H9 (cell line): ENCODE measurements at regions not wholly inside any gene's neighbourhood (a gene's known extent, or its start where the extent isn't known, plus 50 kb on each side); places are given as distances from the start of the nearest gene placed in this dataset.

Experiments used
- DNase-seq: peaks from one replicate; pipeline ENCODE4 v3.0.0-alpha.2; 2017
- H2AFZ ChIP-seq: one replicate; pipeline ENCODE4 v1.6.1; 2013; ENCODE audit warnings: mild to moderate bottlenecking, low read length, control low read depth, moderate library complexity
- H2AK5ac ChIP-seq: 2 replicates; pipeline ENCODE4 v1.6.1; 2013; ENCODE audit warnings: low read length, control low read depth, mixed read lengths; ENCODE audit not compliant: insufficient read length
- H2BK120ac ChIP-seq: one replicate; pipeline ENCODE4 v1.6.1; 2013; ENCODE audit warnings: low read depth, mild to moderate bottlenecking, low read length, control low read depth, inconsistent platforms; ENCODE audit not compliant: poor library complexity, severe bottlenecking
- H2BK12ac ChIP-seq: 2 replicates; pipeline ENCODE4 v1.6.1; 2013; ENCODE audit warnings: low read length, control low read depth, mixed read lengths, low read depth; ENCODE audit not compliant: insufficient read length
- H2BK15ac ChIP-seq: 2 replicates; pipeline ENCODE4 v1.6.1; 2013; ENCODE audit warnings: low read depth, low read length, control low read depth
- H2BK20ac ChIP-seq: one replicate; pipeline ENCODE4 v1.6.1; 2013; ENCODE audit warnings: low read depth, mild to moderate bottlenecking, low read length, control low read depth, inconsistent platforms; ENCODE audit not compliant: poor library complexity, severe bottlenecking
- H2BK5ac ChIP-seq: 2 replicates; pipeline ENCODE4 v1.6.1; 2013; ENCODE audit warnings: low read length, control low read depth, mixed read lengths; ENCODE audit not compliant: insufficient read length
- H3K14ac ChIP-seq: 2 replicates; pipeline ENCODE4 v1.6.1; 2013; ENCODE audit warnings: low read length, control low read depth; ENCODE audit not compliant: insufficient read depth
- H3K18ac ChIP-seq: 2 replicates; pipeline ENCODE4 v1.6.1; 2013; ENCODE audit warnings: low read depth, mild to moderate bottlenecking, mixed read lengths, low read length, control low read depth; ENCODE audit not compliant: insufficient read length
- H3K23ac ChIP-seq: 2 replicates; pipeline ENCODE4 v1.6.1; 2013; ENCODE audit warnings: low read length, control low read depth, mixed read lengths, low read depth; ENCODE audit not compliant: insufficient read length
- H3K23me2 ChIP-seq: 2 replicates; pipeline ENCODE4 v1.6.1; 2013; ENCODE audit warnings: low read depth, mild to moderate bottlenecking, mixed read lengths, low read length, control low read depth; ENCODE audit not compliant: insufficient read length, poor library complexity, severe bottlenecking
- H3K27ac ChIP-seq: 2 replicates; pipeline ENCODE4 v1.5.1; 2013; ENCODE audit warnings: low read length, control low read depth, mixed read lengths, low read depth; ENCODE audit not compliant: insufficient read length
- H3K27me3 ChIP-seq: 2 replicates; pipeline ENCODE4 v1.6.1; 2013; ENCODE audit warnings: low read length, control low read depth, inconsistent platforms; ENCODE audit not compliant: insufficient read depth
- H3K4ac ChIP-seq: 2 replicates; pipeline ENCODE4 v1.6.1; 2013; ENCODE audit warnings: low read depth, mild to moderate bottlenecking, control low read depth, inconsistent platforms, low read length, moderate library complexity
- H3K4me1 ChIP-seq: 2 replicates; pipeline ENCODE4 v1.6.1; 2013; ENCODE audit warnings: low read length, control low read depth, inconsistent platforms; ENCODE audit not compliant: insufficient read depth
- H3K4me2 ChIP-seq: 2 replicates; pipeline ENCODE4 v1.6.1; 2013; ENCODE audit warnings: low read length, control low read depth, mixed read lengths; ENCODE audit not compliant: insufficient read length, insufficient read depth
- H3K56ac ChIP-seq: 2 replicates; pipeline ENCODE4 v1.6.1; 2013; ENCODE audit warnings: low read depth, mild to moderate bottlenecking, mixed read lengths, low read length, control low read depth; ENCODE audit not compliant: insufficient read length
- H3K79me1 ChIP-seq: 2 replicates; pipeline ENCODE4 v1.6.1; 2013; ENCODE audit warnings: low read depth, mild to moderate bottlenecking, moderate library complexity, low read length, control low read depth, inconsistent platforms; ENCODE audit not compliant: insufficient read depth, poor library complexity, severe bottlenecking
- H3K79me2 ChIP-seq: 2 replicates; pipeline ENCODE4 v1.6.1; 2013; ENCODE audit warnings: low read length, control low read depth, inconsistent platforms; ENCODE audit not compliant: insufficient read depth
- H3K9ac ChIP-seq: 2 replicates; pipeline ENCODE4 v1.6.1; 2013; ENCODE audit warnings: low read length, control low read depth, mixed read lengths; ENCODE audit not compliant: insufficient read length; ENCODE audit errors: extremely low read depth
- H3K9me3 ChIP-seq: one replicate; pipeline ENCODE4 v1.6.1; 2013; ENCODE audit warnings: low read depth, low read length, inconsistent platforms; ENCODE audit not compliant: control insufficient read depth
- H3T11ph ChIP-seq: one replicate; pipeline ENCODE4 v1.6.1; 2013; ENCODE audit warnings: mild to moderate bottlenecking, low read length, control low read depth, inconsistent platforms
- H4K20me1 ChIP-seq: one replicate; pipeline ENCODE4 v1.6.1; 2013; ENCODE audit not compliant: control insufficient read depth, insufficient read length, insufficient read depth
- H4K5ac ChIP-seq: 2 replicates; pipeline ENCODE4 v1.6.1; 2013; ENCODE audit warnings: low read depth, mild to moderate bottlenecking, mixed read lengths, low read length, control low read depth; ENCODE audit not compliant: insufficient read length
- H4K8ac ChIP-seq: replicated peaks from 2 replicates; pipeline ENCODE4 v1.6.1; 2013; ENCODE audit warnings: low read length, control low read depth, mixed read lengths, low read depth; ENCODE audit not compliant: insufficient read length
- H4K91ac ChIP-seq: 2 replicates; pipeline ENCODE4 v1.6.1; 2013; ENCODE audit warnings: low read depth, mild to moderate bottlenecking, moderate library complexity, mixed read lengths, low read length, control low read depth; ENCODE audit not compliant: insufficient read length
- H3K27ac Mint-ChIP-seq, 3 experiments: 2 replicates in 2 of 3; 3 replicates in 1 of 3; pipeline ENCODE4 v1.8.0; 2020 to 2021; ENCODE audit warnings: mixed read lengths in 3 of 3, mild to moderate bottlenecking in 1 of 3, moderate library complexity in 1 of 3
- H3K27me3 Mint-ChIP-seq: 2 replicates; pipeline ENCODE4 v1.8.0; 2021; ENCODE audit warnings: low read depth, mild to moderate bottlenecking, moderate library complexity, mixed read lengths
- H3K36me3 Mint-ChIP-seq, 3 experiments: 2 replicates in 2 of 3; 3 replicates in 1 of 3; pipeline ENCODE4 v1.8.0; 2020 to 2021; ENCODE audit warnings: low read depth in 3 of 3, mixed read lengths in 3 of 3; ENCODE audit not compliant: insufficient read depth in 1 of 3
- H3K4me1 Mint-ChIP-seq, 2 experiments: 2 replicates each; pipeline ENCODE4 v1.8.0; 2020; ENCODE audit warnings: mixed read lengths in 2 of 2
- H3K4me3 Mint-ChIP-seq, 2 experiments: 2 replicates in 1 of 2; 3 replicates in 1 of 2; pipeline ENCODE4 v1.8.0; 2020 to 2021; ENCODE audit warnings: mild to moderate bottlenecking in 2 of 2, mixed read lengths in 2 of 2, moderate library complexity in 1 of 2
- H3K9me3 Mint-ChIP-seq, 2 experiments: 2 replicates in 1 of 2; 3 replicates in 1 of 2; pipeline ENCODE4 v1.8.0; 2020; ENCODE audit warnings: mild to moderate bottlenecking in 2 of 2, mixed read lengths in 2 of 2, moderate library complexity in 1 of 2
- CTCF ChIP-seq: fragments of 200-600 bp; sonication (generic); conservative IDR thresholded peaks from 3 replicates; pipeline ENCODE4 v1.8.0; 2021; ENCODE audit warnings: antibody characterized with exemption, mild to moderate bottlenecking
- WGBS: extraction: QIAGEN DNeasy Blood & Tissue Kit; methylation state at CpG from one replicate; pipeline ENCODE4 v1.1.7; 2013; ENCODE audit warnings: missing lambda C conversion rate, low lambda C conversion rate, mixed read lengths; ENCODE audit not compliant: insufficient read length; ENCODE audit errors: extremely low coverage; 5-methylcytosine and 5-hydroxymethylcytosine counted together

- peaks cover 70% of the 10 kb centered on the region for H3K27me3 Mint-ChIP-seq
- no peak for TF ChIP-seq CTCF
- Histone ChIP-seq H3K14ac (no peak overlapping the region), H2BK120ac (no peak overlapping the region), H2AK5ac (no peak overlapping the region), H2AFZ (no peak overlapping the region), H3K4me1 (0 out of 2 replicates have a peak, but pooled peaks cover 4% of the 10 kb centered on the region), H4K20me1 (no peaks in the 10 kb centered on the region), H2BK20ac (no peak overlapping the region), H3K56ac (no peak overlapping the region), H4K5ac (no peak overlapping the region), H3K4me2 (peak overlapping the region; percentile 2), H2BK5ac (no peak overlapping the region), H4K8ac (no peak overlapping the region), H2BK12ac (no peak overlapping the region), H4K91ac (no peak overlapping the region), H3K79me1 (no peaks in the 10 kb centered on the region), H3K23ac (no peak overlapping the region), H3K9ac (no peak overlapping the region), H3T11ph (no peak overlapping the region), H2BK15ac (no peak overlapping the region), H3K18ac (no peak overlapping the region), H3K27me3 (peaks cover 31% of the 10 kb centered on the region; the same call in 1 of the 2 replicates), H3K79me2 (no peaks in the 10 kb centered on the region), H3K9me3 (no peaks in the 10 kb centered on the region), H3K27ac (no peak overlapping the region), H3K23me2 (no peaks in the 10 kb centered on the region), H3K4ac (no peak overlapping the region)
- peak overlapping the region in 1 of 2 experiments; percentile 49; a peak in 3 of 5 replicates for H3K4me3 Mint-ChIP-seq
- peaks cover 29 to 39% of the 10 kb centered on the region in 2 experiments for H3K4me1 Mint-ChIP-seq
- H3K36me3 Mint-ChIP-seq = no peaks in the 10 kb centered on the region
- no CpG with 5 or more reads among the region's 6 CpGs for WGBS
- peak; percentile 42 for DNase-seq
- H3K9me3 Mint-ChIP-seq = peaks cover 0 to 10% of the 10 kb centered on the region in 2 experiments; a peak in 4 of 5 replicates
- peak overlapping the region in 2 of 3 experiments; percentile 38 to 78; a peak in 4 of 7 replicates for H3K27ac Mint-ChIP-seq
Observed at GRCh38 chr5:15026944-15027343, 155.4 kb upstream of the ANKH start.
